NCI-H774 (cell line): ENCODE measurements at regions not wholly inside any gene's neighbourhood (a gene's known extent, or its start where the extent isn't known, plus 50 kb on each side); places are given as distances from the start of the nearest gene placed in this dataset.

ENCODE experiments used
- DNase-seq: peaks from one replicate; lab custom pipeline; 2025; lab: John Stamatoyannopoulos, UW

- DNase-seq, result no peak
These were observed 311.3 kb upstream of the ADGRL2 start for GRCh38 chr1:81489372-81489934.

GRCh38 chr1:81484284-81484683 lies 316.4 kb upstream of the ADGRL2 start:
- no peak for DNase-seq

GRCh38 chr1:81478219-81478618 lies 322.5 kb upstream of the ADGRL2 start:
- no peak for DNase-seq

- peak; percentile 7 for DNase-seq
These were observed 323.0 kb upstream of the ADGRL2 start for GRCh38 chr1:81477710-81478109.

GRCh38 chr1:81472387-81472786 lies 328.3 kb upstream of the ADGRL2 start:
- DNase-seq, result no peak

GRCh38 chr1:81471255-81471654 lies 329.5 kb upstream of the ADGRL2 start:
- DNase-seq, result no peak

GRCh38 chr1:81470275-81470674 lies 330.5 kb upstream of the ADGRL2 start:
- no peak for DNase-seq

- no peak for DNase-seq
These were observed 333.4 kb upstream of the ADGRL2 start for GRCh38 chr1:81467383-81467782.

GRCh38 chr1:81466961-81467360 lies 333.8 kb upstream of the ADGRL2 start:
- no peak for DNase-seq

GRCh38 chr1:81463936-81464837 lies 336.5 kb upstream of the ADGRL2 start:
- DNase-seq, result no peak

GRCh38 chr1:81459043-81459442 lies 341.7 kb upstream of the ADGRL2 start:
- no peak for DNase-seq

- no peak for DNase-seq
These were observed 342.5 kb upstream of the ADGRL2 start for GRCh38 chr1:81458186-81458585.

- DNase-seq, result no peak
These were observed 345.3 kb upstream of the ADGRL2 start for GRCh38 chr1:81455481-81455880.

- no peak for DNase-seq
These were observed 346.8 kb upstream of the ADGRL2 start for GRCh38 chr1:81453971-81454370.

- no peak for DNase-seq
These were observed 347.4 kb upstream of the ADGRL2 start for GRCh38 chr1:81453367-81453703.

GRCh38 chr1:81452693-81453366 lies 347.9 kb upstream of the ADGRL2 start:
- no peak for DNase-seq

- no peak for DNase-seq
These were observed 350.9 kb upstream of the ADGRL2 start for GRCh38 chr1:81449786-81450185.

- peak; percentile 64 for DNase-seq
These were observed 354.6 kb upstream of the ADGRL2 start for GRCh38 chr1:81446000-81446669.

GRCh38 chr1:81443288-81443687 lies 357.4 kb upstream of the ADGRL2 start:
- DNase-seq, result no peak

- no peak for DNase-seq
These were observed 361.5 kb upstream of the ADGRL2 start for GRCh38 chr1:81439046-81439823.

- DNase-seq, result no peak
These were observed 363.1 kb upstream of the ADGRL2 start for GRCh38 chr1:81437649-81438048.

GRCh38 chr1:81437213-81437612 lies 363.5 kb upstream of the ADGRL2 start:
- no peak for DNase-seq
